Prostate gland (tissue), 2 donors: ENCODE measurements at regions not wholly inside any gene's neighbourhood (a gene's known extent, or its start where the extent isn't known, plus 50 kb on each side); places are given as distances from the start of the nearest gene placed in this dataset.

Experiments used
- DNase-seq: peaks from one replicate; pipeline ENCODE4 v3.0.0-alpha.2; 2019; ENCODE audit warnings: low spot score
- H3K27ac ChIP-seq, 2 donors: fragments of 200-600 bp; sonication (generic); 2 replicates each; pipeline ENCODE4 v1.5.1; 2017 to 2019
- H3K27me3 ChIP-seq: fragments of 200-600 bp; sonication (generic); replicated peaks from 2 replicates; pipeline ENCODE4 v1.5.1; 2019; ENCODE audit not compliant: insufficient read depth
- H3K36me3 ChIP-seq, 2 donors: fragments of 200-600 bp; sonication (generic); 1 replicate in 1 of 2; 2 replicates in 1 of 2; pipeline versions ENCODE4 v1.5.1 to v1.8.1; 2017 to 2019
- H3K4me1 ChIP-seq: fragments of 200-600 bp; sonication (generic); replicated peaks from 2 replicates; pipeline ENCODE4 v1.5.1; 2019
- H3K4me3 ChIP-seq, 2 donors: fragments of 200-600 bp; sonication (generic); 2 replicates each; pipeline ENCODE4 v1.5.1; 2017 to 2019
- H3K9me3 ChIP-seq: fragments of 200-600 bp; sonication (generic); 2 replicates; pipeline ENCODE4 v1.5.1; 2017
- POLR2A ChIP-seq: fragments of 450-650 bp; IDR thresholded peaks from one replicate; pipeline ENCODE4 v1.6.1; 2016; ENCODE audit warnings: antibody characterized with exemption, mild to moderate bottlenecking
- POLR2AphosphoS5 ChIP-seq: sonication (generic); formaldehyde crosslinking; IDR thresholded peaks from one replicate; pipeline ENCODE4 v1.6.1; 2017; ENCODE audit warnings: antibody characterized with exemption
- WGBS: methylation state at CpG from one replicate; pipeline ENCODE4 v1.1.5; 2018; 5-methylcytosine and 5-hydroxymethylcytosine counted together
- intact Hi-C: fragments of 100-400 bp; cut with DNase I; formaldehyde crosslinking; loops from one replicate; pipeline ENCODE4 v1.14.2; 2022
- TF ChIP-seq, protein P1 (sequence below), 4 experiments: fragments of 200-600 bp in 2 of 4; fragments of 450-650 bp in 2 of 4; sonication (generic) in 2 of 4; IDR thresholded peaks; 1 replicate in 3 of 4; 2 replicates in 1 of 4; pipeline ENCODE4 v1.5.1; 2016 to 2019; ENCODE audit warnings: antibody characterized with exemption in 4 of 4, mild to moderate bottlenecking in 2 of 4, moderate library complexity in 2 of 4

- Histone ChIP-seq H3K4me1 (no peaks in the 10 kb centered on the region), H3K4me3 (no peak overlapping the region), H3K9me3 (no peaks in the 10 kb centered on the region), H3K27me3 (no peaks in the 10 kb centered on the region), H3K36me3 (no peaks in the 10 kb centered on the region), H3K27ac (no peak overlapping the region)
- 84% methylated on average over 4 of the region's 4 CpGs for WGBS
- TF ChIP-seq POLR2AphosphoS5: no peak
- TF ChIP-seq, protein P1, sequence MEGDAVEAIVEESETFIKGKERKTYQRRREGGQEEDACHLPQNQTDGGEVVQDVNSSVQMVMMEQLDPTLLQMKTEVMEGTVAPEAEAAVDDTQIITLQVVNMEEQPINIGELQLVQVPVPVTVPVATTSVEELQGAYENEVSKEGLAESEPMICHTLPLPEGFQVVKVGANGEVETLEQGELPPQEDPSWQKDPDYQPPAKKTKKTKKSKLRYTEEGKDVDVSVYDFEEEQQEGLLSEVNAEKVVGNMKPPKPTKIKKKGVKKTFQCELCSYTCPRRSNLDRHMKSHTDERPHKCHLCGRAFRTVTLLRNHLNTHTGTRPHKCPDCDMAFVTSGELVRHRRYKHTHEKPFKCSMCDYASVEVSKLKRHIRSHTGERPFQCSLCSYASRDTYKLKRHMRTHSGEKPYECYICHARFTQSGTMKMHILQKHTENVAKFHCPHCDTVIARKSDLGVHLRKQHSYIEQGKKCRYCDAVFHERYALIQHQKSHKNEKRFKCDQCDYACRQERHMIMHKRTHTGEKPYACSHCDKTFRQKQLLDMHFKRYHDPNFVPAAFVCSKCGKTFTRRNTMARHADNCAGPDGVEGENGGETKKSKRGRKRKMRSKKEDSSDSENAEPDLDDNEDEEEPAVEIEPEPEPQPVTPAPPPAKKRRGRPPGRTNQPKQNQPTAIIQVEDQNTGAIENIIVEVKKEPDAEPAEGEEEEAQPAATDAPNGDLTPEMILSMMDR (IDR thresholded peaks at IDR 0.05): no peak
- TF ChIP-seq POLR2A: no peak
- intact Hi-C loops: no loop called here
- no peak for DNase-seq
Observed at GRCh38 chr4:178963446-178964045, 1521.3 kb upstream of the AGA start.

GRCh38 chr4:178966644-178967043 lies 1524.4 kb upstream of the AGA start:
- H3K4me1 ChIP-seq: no peaks in the 10 kb centered on the region
- no peaks in the 10 kb centered on the region for H3K36me3 ChIP-seq
- no peaks in the 10 kb centered on the region for H3K27me3 ChIP-seq
- no peak for DNase-seq
- TF ChIP-seq POLR2AphosphoS5 (no peak), POLR2A (no peak)
- TF ChIP-seq, protein P1 (IDR thresholded peaks at IDR 0.05): no peak
- H3K4me3 ChIP-seq: no peak overlapping the region
- intact Hi-C loops: no loop called here
- H3K9me3 ChIP-seq: no peaks in the 10 kb centered on the region
- no peak overlapping the region for H3K27ac ChIP-seq
- WGBS: 84% methylated on average over 2 of the region's 2 CpGs

- no peak for TF ChIP-seq POLR2A
- TF ChIP-seq, protein P1 (IDR thresholded peaks at IDR 0.05): no peak
- no peak for TF ChIP-seq POLR2AphosphoS5
- DNase-seq: no peak
- no peaks in the 10 kb centered on the region for H3K36me3 ChIP-seq
- H3K27me3 ChIP-seq: no peaks in the 10 kb centered on the region
- H3K27ac ChIP-seq: no peak overlapping the region
- whole genome bisulfite sequencing: 51% methylated on average over 3 of the region's 3 CpGs
- intact Hi-C loops: no loop called here
- no peaks in the 10 kb centered on the region for H3K9me3 ChIP-seq
- H3K4me1 ChIP-seq: no peaks in the 10 kb centered on the region
- no peak overlapping the region for H3K4me3 ChIP-seq
Observed at GRCh38 chr4:178970433-178971140, 1528.3 kb upstream of the AGA start.

DNA sequence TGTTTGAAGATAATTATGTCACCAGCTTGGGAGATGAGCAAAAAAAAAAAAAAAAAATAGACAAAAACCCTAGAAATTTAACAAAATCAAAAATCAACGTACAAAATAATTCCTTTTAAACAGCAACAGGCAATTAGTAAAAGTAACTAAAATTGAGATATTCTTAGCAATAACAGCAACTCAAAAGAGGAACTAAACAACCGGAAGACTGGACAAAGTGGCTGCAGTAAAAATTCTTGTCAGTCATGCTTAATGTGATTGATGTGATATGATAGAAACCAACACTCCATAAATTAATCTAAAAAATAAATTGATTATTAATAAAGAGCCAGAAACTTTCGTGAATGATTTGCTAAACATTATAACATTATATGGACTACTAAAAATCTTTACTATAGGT lies 1534.6 kb upstream of the AGA start:
- DNase-seq: no peak
- Histone ChIP-seq H3K36me3 (no peaks in the 10 kb centered on the region), H3K27ac (no peak overlapping the region), H3K4me1 (no peaks in the 10 kb centered on the region), H3K27me3 (no peaks in the 10 kb centered on the region), H3K4me3 (no peak overlapping the region), H3K9me3 (no peaks in the 10 kb centered on the region)
- intact Hi-C loops: no loop called here
- 52% methylated on average over 3 of the region's 3 CpGs for WGBS
- TF ChIP-seq POLR2AphosphoS5 (no peak), POLR2A (no peak)
- TF ChIP-seq, protein P1 (IDR thresholded peaks at IDR 0.05): no peak

DNA sequence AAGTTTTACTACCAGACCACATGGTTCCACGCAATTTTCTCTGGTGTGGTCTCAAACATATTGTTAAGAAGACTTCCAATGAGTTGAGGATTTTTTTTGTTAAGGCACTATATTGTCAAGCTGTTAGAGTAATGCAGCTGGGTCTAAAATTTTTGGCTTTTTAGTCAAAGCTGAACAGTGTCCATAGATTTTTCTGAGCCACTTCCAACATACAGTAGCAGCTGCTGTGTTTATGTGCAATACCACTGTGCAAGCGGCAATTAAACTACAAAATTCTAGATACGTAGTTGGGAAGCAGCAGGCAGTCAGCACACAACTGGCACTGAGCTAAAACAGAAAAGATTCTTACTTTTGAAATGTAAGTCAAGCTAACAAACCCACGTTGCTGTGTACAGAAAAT lies 1551.1 kb upstream of the AGA start:
- WGBS: 60% methylated on average over 4 of the region's 4 CpGs
- TF ChIP-seq POLR2A: no peak
- TF ChIP-seq, protein P1 (IDR thresholded peaks at IDR 0.05): no peak
- no peak for TF ChIP-seq POLR2AphosphoS5
- no peak for DNase-seq
- H3K27ac ChIP-seq: no peak overlapping the region
- no peak overlapping the region for H3K4me3 ChIP-seq
- intact Hi-C loops: no loop called here
- H3K27me3 ChIP-seq: no peaks in the 10 kb centered on the region
- no peaks in the 10 kb centered on the region for H3K36me3 ChIP-seq
- no peaks in the 10 kb centered on the region for H3K9me3 ChIP-seq
- no peaks in the 10 kb centered on the region for H3K4me1 ChIP-seq
